DOHH2 (cell line): ENCODE measurements at regions not wholly inside any gene's neighbourhood (a gene's known extent, or its start where the extent isn't known, plus 50 kb on each side); places are given as distances from the start of the nearest gene placed in this dataset.

Experiments
- H3F3A ChIP-seq: fragments of 200-600 bp; sonication (generic), shearing (Covaris generic); 2 replicates; pipeline ENCODE4 v1.6.0; 2016; ENCODE audit warnings: antibody characterized with exemption, mild to moderate bottlenecking; ENCODE audit not compliant: control insufficient read depth, insufficient read depth
- H3K27ac ChIP-seq: fragments of 200-600 bp; sonication (generic); 2 replicates; pipeline ENCODE4 v1.5.1; 2014; ENCODE audit warnings: low read depth, mild to moderate bottlenecking, low read length, moderate library complexity
- H3K27me3 ChIP-seq: fragments of 200-600 bp; sonication (generic); 2 replicates; pipeline ENCODE4 v1.6.1; 2014; ENCODE audit warnings: mild to moderate bottlenecking, low read length, mixed read lengths; ENCODE audit not compliant: control insufficient read depth
- H3K36me3 ChIP-seq: fragments of 200-600 bp; sonication (generic); 2 replicates; pipeline ENCODE4 v1.6.1; 2014; ENCODE audit warnings: mild to moderate bottlenecking, low read length, moderate library complexity, mixed read lengths; ENCODE audit not compliant: control insufficient read depth
- H3K4me1 ChIP-seq: fragments of 200-600 bp; sonication (generic); 2 replicates; pipeline ENCODE4 v1.6.1; 2014; ENCODE audit warnings: mild to moderate bottlenecking, low read length, mixed read lengths; ENCODE audit not compliant: control insufficient read depth
- H3K4me2 ChIP-seq: fragments of 200-600 bp; sonication (generic); 2 replicates; pipeline ENCODE4 v1.6.0; 2014; ENCODE audit warnings: mild to moderate bottlenecking, low read length, moderate library complexity
- H3K4me3 ChIP-seq: fragments of 200-600 bp; sonication (generic); 2 replicates; pipeline ENCODE4 v1.5.1; 2014; ENCODE audit warnings: mild to moderate bottlenecking, low read length, mixed read lengths
- H3K79me2 ChIP-seq: fragments of 200-600 bp; sonication (generic); 2 replicates; pipeline ENCODE4 v1.6.1; 2014; ENCODE audit warnings: mild to moderate bottlenecking, low read length, mixed read lengths; ENCODE audit not compliant: control insufficient read depth
- H3K9me2 ChIP-seq: fragments of 200-600 bp; sonication (generic); replicated peaks from 2 replicates; pipeline ENCODE4 v1.6.1; 2014; ENCODE audit warnings: mild to moderate bottlenecking, low read length, mixed read lengths; ENCODE audit not compliant: control insufficient read depth
- H3K9me3 ChIP-seq: fragments of 200-600 bp; sonication (generic); 2 replicates; pipeline ENCODE4 v1.6.1; 2014; ENCODE audit warnings: antibody characterized with exemption, low read length, mixed read lengths; ENCODE audit not compliant: control insufficient read depth, insufficient read depth
- H4K20me1 ChIP-seq: fragments of 200-600 bp; sonication (generic); 2 replicates; pipeline ENCODE4 v1.6.0; 2014; ENCODE audit warnings: low read depth, mild to moderate bottlenecking, antibody characterized with exemption, low read length, moderate library complexity; ENCODE audit not compliant: control insufficient read depth, insufficient read depth
- EZH2phosphoT487 ChIP-seq: fragments of 200-600 bp; sonication (generic); IDR thresholded peaks from 2 replicates; pipeline ENCODE4 v1.6.1; 2017; ENCODE audit warnings: borderline replicate concordance, mild to moderate bottlenecking, antibody characterized with exemption, low read length, moderate library complexity, mixed read lengths
- TF ChIP-seq, protein P1 (sequence below): fragments of 200-600 bp; sonication (generic); IDR thresholded peaks from one replicate; pipeline ENCODE4 v1.5.1; 2014; ENCODE audit warnings: antibody characterized with exemption, mild to moderate bottlenecking, low read depth, low read length; ENCODE audit not compliant: poor library complexity, severe bottlenecking

DNA sequence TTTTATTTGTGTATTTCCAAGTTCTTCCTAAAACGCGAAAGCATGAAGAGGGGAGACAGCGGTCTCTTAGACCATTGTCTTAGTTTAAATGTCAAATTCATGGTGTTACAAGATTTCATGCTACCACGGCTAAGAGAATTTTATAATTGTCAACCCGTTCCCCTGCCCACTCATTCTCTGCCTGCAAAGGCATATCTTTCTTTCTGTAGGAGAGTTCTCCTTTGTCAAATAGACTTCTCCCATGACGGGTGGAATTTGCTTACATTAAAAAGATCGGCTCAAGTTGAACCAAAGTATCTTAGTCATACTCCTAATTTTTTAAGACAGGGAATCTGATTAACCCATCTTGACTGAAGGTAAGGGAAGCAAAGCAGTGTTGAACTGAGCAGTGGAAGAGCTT, 539.2 kb downstream of the REEP3 start:
- Histone ChIP-seq H3K36me3 (no peaks in the 10 kb centered on the region), H3K9me3 (no peaks in the 10 kb centered on the region), H4K20me1 (no peaks in the 10 kb centered on the region), H3K4me3 (no peak overlapping the region), H3F3A (no peaks in the 10 kb centered on the region), H3K9me2 (no peaks in the 10 kb centered on the region), H3K79me2 (no peaks in the 10 kb centered on the region), H3K4me2 (no peak overlapping the region), H3K27ac (no peak overlapping the region), H3K4me1 (no peaks in the 10 kb centered on the region), H3K27me3 (no peaks in the 10 kb centered on the region)
- TF ChIP-seq, protein P1, sequence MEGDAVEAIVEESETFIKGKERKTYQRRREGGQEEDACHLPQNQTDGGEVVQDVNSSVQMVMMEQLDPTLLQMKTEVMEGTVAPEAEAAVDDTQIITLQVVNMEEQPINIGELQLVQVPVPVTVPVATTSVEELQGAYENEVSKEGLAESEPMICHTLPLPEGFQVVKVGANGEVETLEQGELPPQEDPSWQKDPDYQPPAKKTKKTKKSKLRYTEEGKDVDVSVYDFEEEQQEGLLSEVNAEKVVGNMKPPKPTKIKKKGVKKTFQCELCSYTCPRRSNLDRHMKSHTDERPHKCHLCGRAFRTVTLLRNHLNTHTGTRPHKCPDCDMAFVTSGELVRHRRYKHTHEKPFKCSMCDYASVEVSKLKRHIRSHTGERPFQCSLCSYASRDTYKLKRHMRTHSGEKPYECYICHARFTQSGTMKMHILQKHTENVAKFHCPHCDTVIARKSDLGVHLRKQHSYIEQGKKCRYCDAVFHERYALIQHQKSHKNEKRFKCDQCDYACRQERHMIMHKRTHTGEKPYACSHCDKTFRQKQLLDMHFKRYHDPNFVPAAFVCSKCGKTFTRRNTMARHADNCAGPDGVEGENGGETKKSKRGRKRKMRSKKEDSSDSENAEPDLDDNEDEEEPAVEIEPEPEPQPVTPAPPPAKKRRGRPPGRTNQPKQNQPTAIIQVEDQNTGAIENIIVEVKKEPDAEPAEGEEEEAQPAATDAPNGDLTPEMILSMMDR: no peak
- no peak for TF ChIP-seq EZH2phosphoT487

DNA sequence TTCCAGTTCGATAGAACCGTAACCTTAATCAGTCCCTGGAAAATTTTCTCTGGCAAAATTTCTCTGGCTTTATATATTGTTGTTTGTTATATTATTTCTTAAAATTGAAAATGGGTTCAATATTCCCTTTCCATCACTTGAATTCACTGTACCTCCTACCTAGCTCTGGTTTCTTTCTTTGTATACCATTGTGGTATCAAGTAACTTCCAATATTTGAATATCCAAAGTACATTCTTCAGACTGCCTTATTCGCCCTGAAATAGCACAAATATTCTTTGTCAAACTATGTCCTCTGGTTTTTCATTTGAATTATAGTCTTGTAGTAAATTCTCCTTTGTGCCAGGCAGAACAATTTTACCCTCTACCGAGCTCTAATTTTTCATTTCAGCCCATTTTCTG, 541.6 kb downstream of the REEP3 start:
- Histone ChIP-seq H3F3A (no peaks in the 10 kb centered on the region), H3K36me3 (no peaks in the 10 kb centered on the region), H3K4me2 (no peak overlapping the region), H3K9me2 (no peaks in the 10 kb centered on the region), H4K20me1 (no peaks in the 10 kb centered on the region), H3K27ac (no peak overlapping the region), H3K79me2 (no peaks in the 10 kb centered on the region), H3K4me1 (no peaks in the 10 kb centered on the region), H3K27me3 (no peaks in the 10 kb centered on the region), H3K9me3 (no peaks in the 10 kb centered on the region), H3K4me3 (no peak overlapping the region)
- TF ChIP-seq EZH2phosphoT487: no peak
- TF ChIP-seq, protein P1: no peak

DNA sequence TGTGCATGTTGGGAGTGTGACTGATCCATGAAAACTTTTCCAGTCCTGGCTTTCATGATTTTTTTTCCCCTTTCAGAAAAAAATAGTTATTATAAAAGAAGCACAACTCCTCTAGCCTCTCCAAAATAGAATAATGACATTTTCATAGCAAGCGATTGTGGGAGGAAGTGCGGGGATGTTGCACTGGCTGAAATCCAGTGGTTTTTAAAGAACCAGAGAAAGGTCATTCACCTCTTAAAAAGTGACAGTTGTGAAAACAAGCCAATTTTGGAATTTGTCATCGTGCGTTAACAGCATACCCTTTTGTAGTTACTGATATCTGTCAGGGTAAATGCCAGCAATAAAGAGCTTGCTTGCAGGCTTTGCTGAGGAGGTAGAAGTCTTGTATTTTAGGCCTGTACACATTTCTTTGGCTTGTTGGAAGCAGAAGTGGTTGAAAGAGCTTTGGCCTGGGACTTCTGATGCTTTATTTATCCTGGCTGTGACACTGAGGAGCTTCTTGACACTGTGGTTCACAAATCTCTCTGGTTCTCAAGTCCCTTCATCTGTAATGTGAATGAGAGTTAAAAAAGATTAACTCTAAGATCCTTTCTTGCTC, 545.9 kb downstream of the REEP3 start:
- Histone ChIP-seq H3K27ac (no peak overlapping the region), H4K20me1 (no peaks in the 10 kb centered on the region), H3K79me2 (no peaks in the 10 kb centered on the region), H3K9me2 (no peaks in the 10 kb centered on the region), H3K4me2 (no peak overlapping the region), H3F3A (no peaks in the 10 kb centered on the region), H3K4me3 (no peak overlapping the region), H3K4me1 (no peaks in the 10 kb centered on the region), H3K27me3 (no peaks in the 10 kb centered on the region), H3K36me3 (no peaks in the 10 kb centered on the region), H3K9me3 (no peaks in the 10 kb centered on the region)
- TF ChIP-seq, protein P1: no peak
- no peak for TF ChIP-seq EZH2phosphoT487
